T-helper 1 cell treated with Interleukin-12 subunit alpha and Interleukin-12 subunit beta and Interleukin-4 antibody, amounts not matched to agents 30 μg/mL and 1 μg/mL, for 36 hours (primary cell): ENCODE measurements at regions not wholly inside any gene's neighbourhood (a gene's known extent, or its start where the extent isn't known, plus 50 kb on each side); places are given as distances from the start of the nearest gene placed in this dataset.
A peak's percentile ranks its signal among the peaks of the same experiment; 100 is the strongest.
"Not testable (repeated sequence)": the region's sequence is repeated elsewhere in the genome, so short reads cannot be mapped to it uniquely, and the experiment has no call there.

ENCODE experiments used
- H3K27ac Mint-ChIP-seq: one replicate; pipeline ENCODE4 v1.8.0; 2021; ENCODE audit warnings: mild to moderate bottlenecking, mixed read lengths
- H3K27me3 Mint-ChIP-seq: one replicate; pipeline ENCODE4 v1.8.0; 2021; ENCODE audit warnings: low read depth, mixed read lengths
- H3K36me3 Mint-ChIP-seq: one replicate; pipeline ENCODE4 v1.8.0; 2021; ENCODE audit warnings: low read depth, mixed read lengths
- H3K4me1 Mint-ChIP-seq: one replicate; pipeline ENCODE4 v1.8.0; 2021; ENCODE audit warnings: low read depth, mixed read lengths
- H3K4me3 Mint-ChIP-seq: one replicate; pipeline ENCODE4 v1.8.0; 2021; ENCODE audit warnings: mild to moderate bottlenecking, moderate library complexity, mixed read lengths
- H3K9me3 Mint-ChIP-seq: one replicate; pipeline ENCODE4 v1.8.0; 2021; ENCODE audit warnings: mixed read lengths

DNA sequence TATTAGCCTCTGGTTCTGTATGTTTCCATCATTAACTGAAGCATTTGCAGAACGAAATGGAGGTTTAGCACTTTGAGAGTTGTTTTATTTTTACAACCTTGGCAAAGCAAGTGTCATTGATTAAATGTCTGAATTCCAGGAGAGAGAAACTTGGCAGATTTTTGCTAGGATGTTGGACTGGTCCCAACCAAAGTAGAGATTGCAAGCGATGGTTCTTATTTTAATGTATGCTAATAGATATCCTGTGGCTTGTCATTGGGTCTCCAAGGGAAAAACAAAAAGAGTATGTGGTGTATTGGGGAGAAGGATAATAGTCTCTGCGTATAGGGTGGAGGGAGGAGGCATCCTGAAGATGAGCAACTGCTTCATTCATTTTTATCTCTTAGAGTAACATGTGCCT is 457.2 kb upstream of the RUNX1 start:
- peaks cover 58% of the 10 kb centered on the region for H3K4me1 Mint-ChIP-seq
- no peak overlapping the region for H3K27ac Mint-ChIP-seq
- H3K4me3 Mint-ChIP-seq: no peak overlapping the region
- H3K9me3 Mint-ChIP-seq: no peaks in the 10 kb centered on the region
- no peaks in the 10 kb centered on the region for H3K27me3 Mint-ChIP-seq
- H3K36me3 Mint-ChIP-seq: peaks cover 2% of the 10 kb centered on the region

DNA sequence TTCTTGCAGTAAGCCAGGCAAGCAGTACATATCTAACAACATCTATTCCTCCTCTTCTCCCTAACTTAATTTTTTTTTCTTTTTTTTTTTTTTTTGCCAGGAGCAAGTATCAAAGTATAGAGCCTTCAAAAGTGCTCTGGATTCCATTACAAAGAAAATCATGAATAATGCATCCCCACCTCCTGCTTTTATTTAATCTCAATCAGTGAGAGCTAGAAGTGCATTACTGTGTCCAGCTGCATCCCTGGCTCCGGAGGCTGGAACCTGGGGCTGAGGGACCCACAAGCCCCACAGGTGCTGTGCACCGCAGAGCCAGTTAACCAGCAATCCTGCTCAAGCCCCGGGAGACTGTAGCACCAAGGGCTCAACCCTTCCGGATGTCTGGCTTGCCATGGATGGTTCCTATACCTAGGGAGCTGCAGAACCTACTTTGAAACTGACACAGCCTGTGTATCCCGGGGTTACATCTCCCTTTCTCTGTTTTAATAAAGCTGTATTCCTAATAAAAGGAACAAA is 455.9 kb upstream of the RUNX1 start:
- Mint-ChIP-seq H3K4me1 (peaks cover 48% of the 10 kb centered on the region), H3K9me3 (peaks cover 5% of the 10 kb centered on the region), H3K27ac (no peak overlapping the region), H3K27me3 (no peaks in the 10 kb centered on the region), H3K36me3 (peaks cover 2% of the 10 kb centered on the region), H3K4me3 (no peak overlapping the region)

DNA sequence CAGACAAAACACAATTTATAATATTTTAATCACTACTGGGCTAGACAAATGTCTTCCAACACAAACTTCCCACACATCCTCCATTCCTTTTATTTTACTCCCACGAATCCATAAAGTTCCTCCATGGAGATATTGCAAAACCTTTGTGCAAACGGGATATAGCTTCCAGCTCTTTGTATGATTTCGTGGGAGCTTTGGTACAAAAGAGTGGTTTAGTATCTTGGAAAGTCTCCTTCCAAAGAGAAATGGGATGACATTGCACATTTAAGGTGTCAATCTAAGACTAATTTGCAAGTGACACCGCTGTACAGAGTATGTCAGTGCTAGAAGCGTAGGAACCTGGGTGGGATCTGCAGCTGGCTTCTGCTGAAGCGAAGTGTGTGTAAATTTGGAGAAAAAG is 455.2 kb upstream of the RUNX1 start:
- Mint-ChIP-seq H3K27ac (peak overlapping the region; percentile 83), H3K4me1 (peaks cover 45% of the 10 kb centered on the region)

DNA sequence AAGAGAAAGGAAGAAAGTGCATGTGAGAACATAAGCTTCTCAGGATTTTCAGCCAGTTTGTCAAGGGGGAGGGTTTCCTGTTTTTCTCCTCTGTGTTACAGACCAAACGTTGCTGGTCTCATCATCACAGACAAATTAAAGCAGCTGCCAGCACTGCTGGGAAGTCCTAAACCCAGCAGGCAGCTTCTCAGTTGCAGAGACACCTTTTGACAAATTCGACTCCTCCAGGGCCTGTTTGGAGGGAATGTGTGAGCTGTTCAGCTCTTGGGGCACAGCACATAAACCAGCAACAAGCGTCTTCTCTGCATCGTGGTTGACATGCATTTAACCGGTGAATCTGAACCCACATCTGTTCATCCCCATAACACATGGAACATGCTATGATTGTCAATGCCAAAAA is 454.6 kb upstream of the RUNX1 start:
- H3K4me3 Mint-ChIP-seq: peak overlapping the region; percentile 64

More for the DNA sequence above, 455.2 kb upstream of the RUNX1 start:
- Mint-ChIP-seq H3K27me3 (no peaks in the 10 kb centered on the region), H3K9me3 (peaks cover 9% of the 10 kb centered on the region), H3K4me3 (no peak overlapping the region), H3K36me3 (peaks cover 2% of the 10 kb centered on the region)

DNA sequence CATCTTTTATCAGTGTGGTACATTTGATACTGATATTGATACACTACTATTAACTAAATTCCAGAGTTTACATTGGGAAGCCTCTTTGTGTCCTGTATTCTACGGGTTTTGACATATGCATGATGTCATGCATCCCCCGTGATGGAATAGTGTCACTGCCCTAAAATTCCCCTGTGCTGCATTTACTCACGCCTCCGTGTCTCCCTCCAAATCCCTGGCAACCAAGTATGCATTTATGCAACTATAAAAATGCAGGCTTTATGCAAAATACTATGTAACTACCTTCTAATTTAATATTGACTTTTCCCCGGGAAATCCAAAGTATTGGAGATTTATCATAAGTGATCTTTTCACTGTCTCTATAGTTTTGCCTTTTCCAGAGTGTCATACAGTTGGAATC is 453.7 kb upstream of the RUNX1 start:
- Mint-ChIP-seq H3K4me1 (peaks cover 33% of the 10 kb centered on the region), H3K27me3 (no peaks in the 10 kb centered on the region), H3K4me3 (no peak overlapping the region), H3K36me3 (peaks cover 2% of the 10 kb centered on the region), H3K27ac (no peak overlapping the region), H3K9me3 (peaks cover 9% of the 10 kb centered on the region)

More for the DNA sequence above, 454.6 kb upstream of the RUNX1 start:
- H3K27me3 Mint-ChIP-seq: no peaks in the 10 kb centered on the region
- H3K36me3 Mint-ChIP-seq: peaks cover 2% of the 10 kb centered on the region
- H3K9me3 Mint-ChIP-seq: peaks cover 9% of the 10 kb centered on the region
- peaks cover 39% of the 10 kb centered on the region for H3K4me1 Mint-ChIP-seq
- peak overlapping the region; percentile 83 for H3K27ac Mint-ChIP-seq

DNA sequence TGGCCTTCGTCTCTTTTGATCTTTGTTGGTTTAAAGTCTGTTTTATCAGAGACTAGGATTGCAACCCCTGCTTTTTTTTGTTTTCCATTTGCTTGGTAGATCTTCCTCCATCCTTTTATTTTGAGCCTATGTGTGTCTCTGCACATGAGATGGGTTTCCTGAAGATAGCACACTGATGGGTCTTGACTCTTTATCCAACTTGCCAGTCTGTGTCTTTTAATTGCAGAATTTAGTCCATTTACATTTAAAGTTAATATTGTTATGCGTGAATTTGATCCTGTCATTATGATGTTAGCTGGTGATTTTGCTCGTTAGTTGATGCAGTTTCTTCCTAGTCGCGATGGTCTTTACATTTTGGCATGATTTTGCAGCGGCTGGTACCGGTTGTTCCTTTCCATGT is 448.4 kb upstream of the RUNX1 start:
- H3K27ac Mint-ChIP-seq, H3K9me3 Mint-ChIP-seq, H3K4me1 Mint-ChIP-seq, H3K36me3 Mint-ChIP-seq, H3K27me3 Mint-ChIP-seq, H3K4me3 Mint-ChIP-seq: not testable (repeated sequence)

DNA sequence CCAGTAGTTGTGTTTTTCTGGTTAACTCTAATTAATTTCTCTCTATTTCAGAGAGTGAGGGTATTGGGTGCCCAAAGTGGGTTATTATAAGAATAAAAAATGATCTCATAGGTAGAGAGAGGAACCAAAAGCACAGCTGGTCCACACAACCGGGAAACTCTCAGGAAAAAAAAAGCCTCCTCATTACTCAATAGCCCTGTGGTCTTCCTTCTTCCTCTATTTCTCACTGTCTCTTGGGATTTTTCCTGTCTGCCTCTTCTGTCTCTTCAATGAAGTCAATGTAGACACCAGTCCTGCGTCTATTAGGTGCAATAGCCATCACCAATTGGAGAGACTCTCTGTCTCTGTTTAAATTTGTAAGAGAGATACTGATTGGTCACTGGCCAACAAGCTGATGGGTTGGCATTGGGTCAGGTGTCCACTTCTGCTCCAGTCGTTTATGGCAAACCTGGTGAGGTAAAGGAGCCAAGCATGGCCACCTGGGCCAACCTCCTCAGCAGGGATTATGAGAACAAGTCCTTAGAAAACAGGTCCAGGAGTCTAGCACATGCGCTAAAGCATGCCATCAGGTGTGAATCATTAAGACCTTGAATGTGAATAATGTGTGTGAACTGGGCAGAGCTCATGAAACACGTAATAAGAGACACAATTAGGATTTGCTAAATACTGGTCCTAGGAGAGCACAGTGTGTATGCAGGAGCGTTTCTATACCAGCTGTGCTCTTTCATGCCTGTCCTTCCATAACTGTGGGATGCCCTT is 443.0 kb upstream of the RUNX1 start:
- Mint-ChIP-seq H3K27ac (no peak overlapping the region), H3K4me1 (no peaks in the 10 kb centered on the region), H3K36me3 (no peaks in the 10 kb centered on the region), H3K9me3 (no peaks in the 10 kb centered on the region), H3K27me3 (peaks cover 5% of the 10 kb centered on the region), H3K4me3 (no peak overlapping the region)

DNA sequence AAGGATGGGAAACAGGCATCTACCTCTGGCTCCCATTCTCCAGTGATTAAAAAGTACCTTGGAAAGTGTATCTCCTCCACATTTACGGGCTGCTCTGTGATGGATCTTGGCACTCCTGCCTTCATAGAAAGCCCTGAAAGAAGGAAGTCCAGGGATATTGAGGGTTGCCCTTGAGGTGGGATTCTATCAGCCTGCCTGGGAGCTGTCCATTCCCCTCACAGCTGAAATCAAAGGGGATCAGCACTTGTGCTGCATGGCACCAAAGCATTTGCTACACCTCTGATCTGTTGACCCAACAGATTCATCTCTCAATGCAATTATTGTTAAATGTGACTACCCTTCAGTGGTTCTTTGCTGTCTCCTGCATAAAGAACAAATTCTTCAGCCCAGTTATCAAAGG is 442.0 kb upstream of the RUNX1 start:
- no peak overlapping the region for H3K4me3 Mint-ChIP-seq
- no peak overlapping the region for H3K27ac Mint-ChIP-seq
- H3K4me1 Mint-ChIP-seq: no peaks in the 10 kb centered on the region
- peaks cover 11% of the 10 kb centered on the region for H3K27me3 Mint-ChIP-seq
- no peaks in the 10 kb centered on the region for H3K9me3 Mint-ChIP-seq
- H3K36me3 Mint-ChIP-seq: no peaks in the 10 kb centered on the region

DNA sequence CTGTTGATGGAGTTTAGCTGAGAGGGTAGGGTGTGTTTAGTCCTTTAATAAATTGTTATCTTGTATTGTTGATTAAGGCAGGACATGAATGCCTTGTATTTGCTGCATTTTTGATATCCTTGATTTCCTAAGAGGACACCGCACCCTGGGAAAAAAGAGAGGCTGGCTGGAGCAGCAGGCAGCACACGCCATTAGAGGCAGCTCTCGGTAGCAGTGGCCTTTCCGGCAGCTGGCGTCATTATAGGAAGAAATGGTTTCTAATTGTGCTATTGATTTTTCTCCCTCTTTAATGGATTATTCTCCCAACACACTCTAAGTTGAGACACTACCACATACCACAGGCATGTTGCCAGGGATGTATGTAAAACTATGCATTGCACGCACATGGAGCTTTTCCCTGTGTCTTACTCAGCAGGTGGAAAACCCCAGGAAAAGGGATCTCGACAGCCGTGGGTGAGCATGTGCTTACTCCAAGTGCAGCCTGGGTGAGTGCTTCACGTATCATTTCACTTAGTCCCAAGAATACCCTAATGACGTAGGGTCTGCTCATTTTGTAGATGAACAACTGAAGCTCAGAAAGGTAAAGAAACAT is 440.4 kb upstream of the RUNX1 start:
- Mint-ChIP-seq H3K9me3 (no peaks in the 10 kb centered on the region), H3K27ac (no peak overlapping the region), H3K27me3 (peaks cover 11% of the 10 kb centered on the region), H3K36me3 (no peaks in the 10 kb centered on the region), H3K4me1 (no peaks in the 10 kb centered on the region), H3K4me3 (no peak overlapping the region)

DNA sequence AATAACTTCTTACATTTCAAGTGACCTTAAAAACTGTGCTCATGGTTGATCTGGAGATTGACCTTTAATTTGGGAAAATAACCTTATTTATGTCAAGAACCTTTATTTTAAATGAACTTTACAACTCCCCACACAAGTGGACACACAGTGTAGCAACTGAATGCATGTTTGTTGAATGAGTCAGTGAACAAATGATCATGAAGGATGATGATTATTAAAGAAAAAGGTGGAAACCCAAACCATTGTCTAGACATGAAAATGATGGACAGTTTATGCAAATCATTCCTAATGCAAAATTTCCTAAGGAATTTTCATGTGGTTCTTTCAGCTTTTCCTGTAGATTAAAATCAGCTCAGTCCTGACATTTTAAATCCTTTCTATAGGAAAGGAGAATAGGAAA is 439.8 kb upstream of the RUNX1 start:
- Mint-ChIP-seq H3K9me3 (no peaks in the 10 kb centered on the region), H3K27me3 (peaks cover 11% of the 10 kb centered on the region), H3K27ac (no peak overlapping the region), H3K36me3 (no peaks in the 10 kb centered on the region), H3K4me1 (no peaks in the 10 kb centered on the region), H3K4me3 (no peak overlapping the region)

DNA sequence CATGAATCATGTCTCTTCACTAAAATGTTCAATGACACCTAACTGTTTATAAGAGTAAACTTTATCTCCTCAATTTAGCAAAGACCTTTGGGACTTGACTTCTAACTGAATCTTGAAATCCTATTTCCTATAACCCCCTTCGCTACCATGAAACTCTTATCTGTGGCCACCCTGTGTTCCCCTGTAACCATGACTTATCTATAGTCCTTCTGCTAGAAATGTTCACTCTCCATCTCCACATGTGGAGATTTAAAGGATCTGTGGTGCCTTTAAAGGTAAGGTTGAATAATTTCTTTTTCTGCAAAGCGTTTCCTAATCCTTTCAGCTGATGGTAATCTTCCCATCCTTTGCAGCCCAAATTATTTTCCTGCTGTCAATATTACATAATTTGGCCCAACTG is 436.3 kb upstream of the RUNX1 start:
- no peak overlapping the region for H3K27ac Mint-ChIP-seq
- H3K9me3 Mint-ChIP-seq: no peaks in the 10 kb centered on the region
- no peaks in the 10 kb centered on the region for H3K36me3 Mint-ChIP-seq
- no peaks in the 10 kb centered on the region for H3K4me1 Mint-ChIP-seq
- H3K4me3 Mint-ChIP-seq: no peak overlapping the region
- H3K27me3 Mint-ChIP-seq: peaks cover 6% of the 10 kb centered on the region

DNA sequence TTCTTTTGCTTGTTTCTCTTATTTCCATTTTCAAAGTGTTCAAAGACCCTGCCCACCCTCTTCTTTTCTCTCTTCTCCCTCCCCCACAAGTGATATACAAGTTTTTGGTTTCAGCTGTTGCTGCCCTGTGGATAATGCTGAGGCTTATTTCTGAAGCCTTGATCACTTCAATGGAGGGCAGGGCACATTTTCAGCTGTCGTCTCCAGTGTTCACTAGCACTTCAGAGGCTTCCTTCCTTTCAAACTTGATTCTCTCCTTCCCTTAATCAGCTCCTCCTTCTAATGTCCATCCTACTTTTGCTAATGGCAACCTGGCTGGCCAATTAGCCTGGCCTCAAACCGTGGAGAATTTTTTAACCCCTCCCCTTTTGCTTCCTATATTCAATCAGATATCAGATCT is 435.7 kb upstream of the RUNX1 start:
- Mint-ChIP-seq H3K4me1 (no peaks in the 10 kb centered on the region), H3K27ac (no peak overlapping the region), H3K4me3 (no peak overlapping the region), H3K9me3 (peaks cover 4% of the 10 kb centered on the region), H3K27me3 (peaks cover 6% of the 10 kb centered on the region), H3K36me3 (peaks cover 1% of the 10 kb centered on the region)

DNA sequence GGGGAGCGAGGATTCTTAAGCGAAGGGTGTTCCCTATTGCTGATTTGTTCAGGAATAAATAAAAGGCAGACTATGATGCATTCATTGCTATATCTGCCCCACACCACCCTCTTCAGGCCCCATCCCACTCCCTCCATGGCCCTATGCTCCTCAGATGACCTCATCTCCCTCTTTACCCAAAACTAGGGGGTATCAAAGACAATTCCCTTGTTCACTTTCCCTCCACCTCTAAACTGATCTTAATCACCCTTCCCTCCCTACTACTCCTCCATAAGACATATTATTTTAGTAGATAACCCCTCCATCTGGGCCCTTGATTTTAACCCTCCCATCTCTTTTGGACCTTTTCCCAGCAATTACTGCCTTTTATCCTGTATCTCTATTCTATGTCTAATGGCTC is 434.9 kb upstream of the RUNX1 start:
- no peak overlapping the region for H3K4me3 Mint-ChIP-seq
- no peak overlapping the region for H3K27ac Mint-ChIP-seq
- peaks cover 12% of the 10 kb centered on the region for H3K9me3 Mint-ChIP-seq
- H3K4me1 Mint-ChIP-seq: peaks cover 2% of the 10 kb centered on the region
- peaks cover 6% of the 10 kb centered on the region for H3K36me3 Mint-ChIP-seq
- peaks cover 6% of the 10 kb centered on the region for H3K27me3 Mint-ChIP-seq

DNA sequence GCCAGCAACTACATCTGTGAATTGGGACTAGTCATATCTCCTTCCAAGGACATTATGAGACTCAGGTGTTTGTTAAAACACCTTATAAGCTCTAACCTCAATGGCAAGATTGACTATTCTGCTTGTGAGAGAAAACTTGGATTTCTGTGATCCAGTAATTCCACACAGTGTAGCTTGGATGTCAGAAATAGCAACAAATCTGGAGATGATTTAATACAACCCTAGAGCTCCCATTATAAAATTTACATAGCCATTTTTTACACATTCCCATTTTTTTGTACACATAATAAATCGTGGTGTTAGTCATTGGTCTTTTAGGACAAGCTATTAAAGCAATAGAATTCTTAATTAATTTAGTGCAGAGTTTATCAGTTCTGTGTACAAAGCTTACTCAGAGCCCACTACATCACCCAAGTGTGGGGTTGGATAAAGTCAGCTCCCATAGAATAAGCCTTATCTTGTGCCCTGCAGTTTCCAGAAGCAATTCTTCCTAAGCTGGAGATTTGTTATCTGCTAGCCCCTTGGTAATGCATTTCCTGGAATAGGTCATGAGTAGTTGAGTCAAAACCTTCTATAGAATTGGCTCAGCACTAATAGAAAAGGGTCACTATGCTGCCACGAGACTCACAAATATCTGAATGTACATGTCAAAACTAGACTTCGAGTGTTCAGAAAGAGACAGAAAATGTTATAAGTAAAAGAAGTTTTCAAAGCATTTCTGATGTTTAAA is 434.0 kb upstream of the RUNX1 start:
- Mint-ChIP-seq H3K4me1 (peaks cover 10% of the 10 kb centered on the region), H3K4me3 (no peak overlapping the region), H3K27me3 (peaks cover 6% of the 10 kb centered on the region), H3K27ac (no peak overlapping the region), H3K36me3 (peaks cover 14% of the 10 kb centered on the region), H3K9me3 (peaks cover 18% of the 10 kb centered on the region)

DNA sequence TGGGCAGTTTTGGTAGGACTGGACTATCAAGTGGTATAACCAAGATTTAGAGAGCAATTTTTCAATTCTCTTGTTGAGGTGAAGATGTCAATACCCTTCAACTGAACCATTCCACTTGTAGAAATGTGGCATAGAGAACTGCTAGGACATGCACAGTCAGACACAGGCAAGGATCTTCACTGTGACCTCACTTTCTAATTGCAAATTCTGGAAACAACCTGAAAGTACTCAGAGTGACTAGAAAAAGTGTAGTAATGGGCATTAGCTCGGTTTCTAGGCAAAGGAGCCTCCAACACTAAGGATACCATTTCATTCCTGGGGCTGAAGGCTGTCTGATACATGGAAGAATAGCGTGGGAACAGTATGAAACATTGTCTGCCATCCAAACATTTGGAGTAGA is 433.0 kb upstream of the RUNX1 start:
- H3K4me1 Mint-ChIP-seq: peaks cover 20% of the 10 kb centered on the region
- peaks cover 6% of the 10 kb centered on the region for H3K27me3 Mint-ChIP-seq
- peaks cover 18% of the 10 kb centered on the region for H3K9me3 Mint-ChIP-seq
- H3K27ac Mint-ChIP-seq: no peak overlapping the region
- H3K4me3 Mint-ChIP-seq: no peak overlapping the region
- peaks cover 14% of the 10 kb centered on the region for H3K36me3 Mint-ChIP-seq
